Stromal cell of bone marrow (primary cell): ENCODE measurements at regions not wholly inside any gene's neighbourhood (a gene's known extent, or its start where the extent isn't known, plus 50 kb on each side); places are given as distances from the start of the nearest gene placed in this dataset.
"Not testable (repeated sequence)": the region's sequence is repeated elsewhere in the genome, so short reads cannot be mapped to it uniquely, and the experiment has no call there.

Experiments
- DNase-seq: peaks from one replicate; pipeline ENCODE4 v3.0.0-alpha.2; 2012; ENCODE audit warnings: low read depth

DNA sequence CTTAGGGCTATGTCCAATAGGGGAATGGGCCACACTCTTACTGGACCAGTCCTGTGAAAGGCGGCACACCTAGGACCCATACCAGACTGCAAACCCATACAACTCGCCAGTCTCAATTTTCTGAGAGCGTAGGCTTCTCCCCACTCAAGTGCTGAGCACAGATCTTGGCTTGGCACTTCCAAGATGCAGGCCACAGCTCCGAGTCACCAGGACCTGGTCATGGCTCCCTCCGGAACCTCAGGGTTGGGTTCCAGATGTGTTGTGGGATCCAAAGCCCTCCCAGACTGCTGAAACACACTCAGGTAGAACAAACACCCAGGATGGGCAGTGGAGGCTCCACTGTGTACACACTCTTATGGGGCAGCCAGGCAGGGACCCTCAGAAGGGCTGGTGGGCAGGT is 103.3 kb downstream of the TMEM144 start:
- DNase-seq, result no peak

- DNase-seq, result peak; percentile 95
Observed at GRCh38 chr4:158314756-158315487, 104.6 kb downstream of the TMEM144 start.

DNA sequence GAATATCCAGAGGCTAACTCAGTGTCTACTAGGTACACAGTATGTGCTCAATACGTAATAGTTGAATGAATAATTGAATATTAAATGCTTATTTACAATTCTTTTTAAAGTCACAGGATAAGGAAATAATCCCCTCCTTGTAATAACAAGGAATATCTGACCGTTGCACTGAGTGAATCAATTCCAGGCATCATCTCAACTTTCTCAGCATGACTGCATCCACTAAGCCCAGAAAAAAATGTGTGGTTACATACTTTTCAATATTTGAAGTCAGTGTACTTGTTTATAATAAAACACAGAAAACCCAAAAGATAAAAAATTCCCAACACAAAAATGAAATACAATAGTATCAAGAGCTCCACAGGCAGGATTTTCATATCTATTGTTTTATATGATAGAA is 105.4 kb downstream of the TMEM144 start:
- DNase-seq, result peak; percentile 82

DNA sequence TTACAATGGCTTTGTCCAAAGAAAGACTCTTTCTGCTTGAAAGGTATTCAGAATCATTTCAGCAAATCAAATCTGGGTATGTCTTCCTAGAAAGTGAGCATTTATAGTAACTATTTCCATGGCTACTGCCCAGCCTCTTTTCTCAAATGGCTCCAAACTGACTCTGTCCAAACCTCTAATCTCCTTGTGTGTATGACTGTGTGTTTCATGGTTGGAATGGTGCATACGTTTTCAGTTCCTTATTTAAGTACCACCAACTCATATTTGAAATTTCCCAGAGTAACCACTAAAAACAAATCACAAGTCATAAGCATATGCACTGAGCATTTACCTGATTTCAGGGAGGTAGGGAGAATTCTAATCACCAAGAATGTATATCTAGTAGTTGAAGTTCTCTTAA is 106.0 kb downstream of the TMEM144 start:
- peak; percentile 56 for DNase-seq

DNA sequence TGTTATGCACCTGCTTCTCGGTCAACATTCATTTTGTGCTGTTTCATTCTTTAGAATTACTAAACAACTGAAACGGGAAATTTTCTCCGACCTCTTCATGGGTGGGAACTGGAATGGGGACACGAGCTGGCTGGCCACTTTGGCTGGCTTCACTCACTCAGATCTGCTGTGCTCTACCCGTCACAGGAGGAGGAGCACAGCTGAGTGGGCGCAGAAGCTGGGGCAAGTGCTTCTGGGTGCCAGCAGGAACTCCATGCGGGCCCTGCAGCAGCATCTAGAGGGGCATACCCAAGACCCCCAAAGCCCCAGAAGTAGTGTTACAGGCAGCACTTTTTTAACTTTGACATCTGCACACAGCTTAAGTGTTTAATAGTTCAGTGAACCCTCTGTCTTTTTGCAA is 109.6 kb downstream of the TMEM144 start:
- no peak for DNase-seq

DNA sequence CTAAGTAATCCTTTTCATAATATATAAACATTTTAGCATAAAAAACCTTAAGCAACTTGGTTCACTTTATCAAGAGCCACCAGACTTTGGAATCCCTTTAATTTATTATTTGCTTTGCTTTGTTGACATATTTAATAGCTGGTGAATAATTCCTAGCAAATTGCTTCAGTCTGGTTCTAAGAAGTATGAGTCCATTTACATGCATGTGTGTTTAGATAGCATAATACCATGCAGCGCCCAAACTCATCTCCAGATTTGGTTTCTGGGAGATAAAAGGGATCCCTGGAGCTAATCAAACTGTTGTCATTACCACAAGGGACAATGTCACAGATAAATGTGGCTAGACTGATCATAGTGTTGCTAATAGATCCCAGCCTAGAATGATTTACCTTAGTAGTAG is 111.8 kb downstream of the TMEM144 start:
- no peak for DNase-seq

DNA sequence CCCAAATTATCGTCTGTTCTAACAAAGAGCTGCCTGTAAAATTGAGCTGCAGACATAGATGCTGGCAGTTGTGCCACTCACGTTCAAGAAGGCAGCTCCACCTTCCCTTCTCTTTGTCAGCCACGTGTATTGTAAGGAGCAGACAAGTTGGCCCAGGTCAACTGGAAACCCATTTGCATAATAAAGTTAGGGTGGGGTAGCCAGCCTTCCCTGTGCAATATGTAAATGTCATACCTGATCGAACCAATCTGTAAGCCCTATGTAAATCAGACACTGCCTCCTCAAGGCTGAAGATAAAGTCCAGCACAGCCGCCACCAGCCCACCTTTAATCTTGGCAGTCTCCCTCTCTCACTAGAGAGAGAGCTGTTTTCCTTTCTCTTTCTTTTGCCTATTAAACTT is 117.2 kb downstream of the TMEM144 start:
- DNase-seq, result no peak

GRCh38 chr4:158331863-158332262 is 121.6 kb downstream of the TMEM144 start:
- DNase-seq, result no peak

GRCh38 chr4:158333820-158334219 is 123.5 kb downstream of the TMEM144 start:
- DNase-seq, result no peak

- no peak for DNase-seq
Observed at GRCh38 chr4:158341896-158342295, 131.6 kb downstream of the TMEM144 start.

DNA sequence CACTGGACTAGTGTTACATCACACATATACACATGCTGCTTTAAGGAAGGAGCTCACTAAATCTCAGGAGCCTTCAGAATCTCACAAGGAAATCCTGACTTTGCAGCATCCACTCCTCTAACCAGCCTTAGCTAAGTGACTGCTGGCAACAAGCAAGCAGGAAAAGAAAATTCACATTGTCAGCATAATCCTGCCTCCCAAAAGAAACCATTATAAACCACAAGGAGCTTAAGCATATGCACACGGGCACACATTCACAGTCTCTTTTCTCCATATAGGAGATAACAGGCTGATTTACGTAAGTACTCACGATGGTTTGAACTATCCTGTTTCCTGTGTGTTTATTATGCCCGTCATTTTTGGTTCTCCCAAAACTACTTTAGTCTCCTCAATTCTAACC is 136.3 kb downstream of the TMEM144 start:
- no peak for DNase-seq

DNA sequence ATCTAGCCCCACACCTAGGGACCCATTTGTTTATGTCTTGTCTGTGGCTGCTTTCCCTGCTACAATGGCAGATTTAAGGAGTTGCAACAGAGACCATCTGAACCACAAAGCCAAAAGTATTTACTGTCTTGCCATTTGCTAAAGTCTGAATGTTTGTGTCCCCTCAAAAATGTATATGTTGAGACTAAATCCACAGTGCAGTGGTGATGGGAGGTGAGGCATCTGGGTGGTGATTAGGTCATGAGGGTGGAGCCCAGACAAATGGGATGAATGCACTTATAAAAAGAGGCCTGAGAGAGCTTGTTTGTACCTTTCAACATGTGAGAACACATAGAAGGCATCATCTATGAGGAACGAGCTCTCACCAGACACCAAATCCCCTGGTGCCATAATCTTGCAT is 137.3 kb downstream of the TMEM144 start:
- DNase-seq, result no peak

DNA sequence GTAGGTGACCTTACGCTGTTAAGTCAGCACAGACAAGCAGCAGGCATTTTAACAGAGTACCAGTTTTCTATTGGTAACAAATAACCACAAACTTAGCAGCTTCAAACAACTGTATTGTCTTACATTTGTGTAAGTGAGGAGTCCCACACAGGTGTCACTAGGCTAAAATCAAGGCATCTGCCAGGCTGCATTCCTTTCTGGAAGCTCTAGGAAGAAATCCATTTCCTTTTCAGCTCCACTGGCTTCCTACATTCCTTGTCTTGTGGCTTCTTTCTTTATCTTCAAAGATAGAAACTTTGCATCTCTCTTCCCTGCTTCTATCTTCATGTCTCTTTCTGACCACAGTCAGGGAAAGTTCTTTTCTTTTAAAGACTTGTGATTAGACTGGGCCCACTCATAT is 139.9 kb downstream of the TMEM144 start:
- DNase-seq, result no peak

DNA sequence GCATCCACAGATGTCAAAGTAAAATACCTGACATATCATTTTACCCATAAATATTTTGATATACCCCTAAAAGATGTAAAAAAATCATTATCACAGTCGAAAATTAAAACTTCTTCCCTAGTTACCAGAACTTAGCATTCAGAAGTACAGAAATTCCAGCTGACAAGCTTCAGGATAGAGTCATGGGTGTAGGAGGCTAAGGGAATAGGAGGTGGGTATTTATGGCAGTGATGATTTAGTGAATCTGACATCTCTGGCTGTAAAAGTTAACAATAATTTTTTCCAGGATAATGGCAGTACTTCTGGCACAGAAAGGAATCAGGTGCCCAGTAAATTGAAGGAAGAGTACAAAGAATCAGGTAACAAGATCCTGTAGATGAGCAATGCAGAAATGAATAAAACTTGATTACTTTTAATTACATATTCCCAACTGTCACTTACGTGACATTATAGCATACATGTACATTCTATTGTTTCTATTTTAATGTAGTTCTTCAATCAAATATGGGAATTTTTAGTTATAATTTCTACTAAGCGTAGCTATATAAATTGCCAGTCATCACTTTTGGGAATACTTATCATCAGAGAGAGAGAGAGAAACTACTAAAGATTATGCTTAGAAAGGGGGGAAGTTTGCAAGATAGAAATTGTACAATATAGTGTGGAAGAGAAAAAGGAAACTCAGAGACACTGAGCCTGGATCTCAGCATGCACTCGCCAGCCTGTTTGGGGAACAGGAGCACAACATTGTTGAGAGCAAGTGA is 143.4 kb downstream of the TMEM144 start:
- no peak for DNase-seq

- DNase-seq, result peak; percentile 21
Observed at GRCh38 chr4:158356301-158356700, 146.0 kb downstream of the TMEM144 start.

- not testable (repeated sequence) for DNase-seq
Observed at GRCh38 chr4:158367932-158368441, 153.7 kb upstream of the RXFP1 start.

DNA sequence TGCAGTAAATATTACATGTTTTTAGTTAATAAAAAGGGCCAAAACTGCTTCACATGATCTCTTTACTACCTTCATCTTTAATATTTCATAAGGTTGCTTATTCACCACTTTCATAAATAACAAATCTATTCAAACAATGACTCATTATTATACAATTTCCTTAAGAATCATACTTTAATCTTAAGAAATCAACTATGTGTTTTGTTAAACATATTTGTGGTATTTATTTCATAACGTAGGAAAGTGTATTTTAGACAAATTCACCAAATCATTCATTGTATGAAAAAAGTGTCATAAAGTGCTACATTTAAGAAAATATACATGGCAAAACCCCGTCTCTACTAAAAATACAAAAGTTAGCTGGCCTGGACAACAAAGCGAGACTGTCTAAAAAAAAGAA is 150.5 kb upstream of the RXFP1 start:
- peak; percentile 68 for DNase-seq

DNA sequence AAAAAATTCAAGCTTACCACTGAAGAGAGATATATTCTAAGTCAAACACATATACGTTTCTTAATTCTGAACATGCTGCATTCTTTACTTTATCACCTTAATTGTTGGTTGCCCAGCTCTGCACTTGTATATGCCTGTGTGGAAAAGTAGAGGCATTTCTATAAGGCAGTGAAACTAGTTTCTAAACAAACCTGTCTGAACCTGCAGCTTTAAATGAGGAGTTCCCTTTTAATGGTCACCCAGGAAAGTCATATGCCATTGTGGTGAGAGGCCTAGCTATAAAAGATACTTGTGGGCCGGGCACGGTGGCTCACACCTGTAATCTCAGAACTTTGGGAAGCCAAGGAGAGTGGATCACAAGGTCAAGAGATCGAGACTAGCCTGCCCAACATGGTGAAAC is 147.4 kb upstream of the RXFP1 start:
- DNase-seq, result no peak

- DNase-seq, result no peak
Observed at GRCh38 chr4:158376106-158376840, 145.4 kb upstream of the RXFP1 start.

DNA sequence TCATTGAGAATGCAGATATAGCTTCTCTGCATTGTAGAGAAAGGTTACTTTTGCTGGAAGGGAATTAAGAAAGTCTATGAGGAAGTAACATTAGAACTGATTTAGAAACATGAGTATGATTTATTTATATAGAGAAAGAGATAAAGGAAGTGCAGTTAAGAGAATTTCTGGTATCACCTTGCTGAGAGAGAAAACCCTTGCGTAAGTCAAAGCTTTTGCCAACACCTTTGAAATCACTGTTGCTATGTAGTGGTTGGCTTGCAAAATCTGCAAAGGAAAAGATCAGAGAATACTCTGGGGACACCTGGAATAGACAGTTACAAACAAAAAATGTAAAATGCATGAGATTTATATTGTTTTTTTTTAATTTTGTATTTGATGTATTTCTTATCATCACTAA is 137.3 kb upstream of the RXFP1 start:
- no peak for DNase-seq

- no peak for DNase-seq
Observed at GRCh38 chr4:158395343-158395742, 126.3 kb upstream of the RXFP1 start.

DNA sequence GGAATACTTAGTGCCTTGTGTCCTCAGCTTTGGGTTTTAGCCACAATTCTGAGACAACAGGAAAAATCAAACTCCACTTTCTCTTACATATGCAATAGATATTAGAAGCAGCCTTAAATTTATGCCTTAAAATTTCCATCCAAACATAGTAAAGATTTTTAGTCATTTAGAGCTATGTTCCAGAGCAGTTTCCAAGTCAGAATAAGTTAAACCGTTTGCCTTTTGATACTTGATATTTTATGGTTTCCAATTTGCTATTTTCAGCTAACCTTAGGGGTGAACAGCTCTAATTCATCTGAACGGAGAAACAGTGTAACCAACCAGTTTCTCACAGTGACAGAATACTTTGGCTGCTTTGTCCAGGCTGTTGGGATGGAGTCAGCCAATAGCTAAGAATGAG is 125.8 kb upstream of the RXFP1 start:
- DNase-seq, result no peak

- peak; percentile 30 for DNase-seq
Observed at GRCh38 chr4:158397781-158398180, 123.9 kb upstream of the RXFP1 start.
